Liver (tissue), 7 donors: ENCODE measurements at regions not wholly inside any gene's neighbourhood (a gene's known extent, or its start where the extent isn't known, plus 50 kb on each side); places are given as distances from the start of the nearest gene placed in this dataset.

Experiments
- DNase-seq: peaks from one replicate; pipeline ENCODE4 v3.0.0-alpha.2; 2017; ENCODE audit warnings: low spot score
- H3K27ac ChIP-seq, 2 donors: one replicate each; pipeline ENCODE4 v1.7.0; 2013; ENCODE audit warnings: inconsistent platforms in 2 of 2, low read length in 2 of 2, control low read depth in 1 of 2, low read depth in 1 of 2, mild to moderate bottlenecking in 1 of 2
- H3K27me3 ChIP-seq, 4 donors: one replicate each; pipeline versions ENCODE4 v1.6.1 to v1.7.0; 2013; ENCODE audit warnings: low read length in 3 of 4, inconsistent platforms in 1 of 4, mild to moderate bottlenecking in 1 of 4, moderate library complexity in 1 of 4; ENCODE audit not compliant: control insufficient read depth in 4 of 4, insufficient read depth in 4 of 4
- H3K36me3 ChIP-seq, 4 donors: one replicate each; pipeline versions ENCODE4 v1.6.1 to v1.7.0; 2013; ENCODE audit warnings: low read length in 3 of 4, mild to moderate bottlenecking in 3 of 4, low read depth in 1 of 4, moderate library complexity in 1 of 4; ENCODE audit not compliant: control insufficient read depth in 4 of 4, insufficient read depth in 3 of 4
- H3K4me1 ChIP-seq, 4 donors: one replicate each; pipeline versions ENCODE4 v1.6.1 to v1.7.0; 2013; ENCODE audit warnings: low read length in 3 of 4, mild to moderate bottlenecking in 3 of 4, moderate library complexity in 1 of 4; ENCODE audit not compliant: control insufficient read depth in 4 of 4, insufficient read depth in 4 of 4
- H3K4me3 ChIP-seq, 3 donors: one replicate each; pipeline versions ENCODE4 v1.6.1 to v1.7.0; 2013; ENCODE audit warnings: low read length in 3 of 3, control low read depth in 1 of 3, low read depth in 1 of 3, mild to moderate bottlenecking in 1 of 3
- H3K9ac ChIP-seq, 2 donors: one replicate each; pipeline ENCODE4 v1.7.0; 2013; ENCODE audit warnings: low read length in 2 of 2, mild to moderate bottlenecking in 2 of 2, moderate library complexity in 2 of 2, control low read depth in 1 of 2, low read depth in 1 of 2
- H3K9me3 ChIP-seq, 4 donors: one replicate each; pipeline versions ENCODE4 v1.6.1 to v1.7.0; 2013; ENCODE audit warnings: low read length in 3 of 4; ENCODE audit not compliant: control insufficient read depth in 4 of 4
- EGR1 ChIP-seq, 2 donors: IDR thresholded peaks; 2 replicates each; pipeline ENCODE4 v1.6.1; 2016 to 2018; ENCODE audit warnings: antibody characterized with exemption in 2 of 2, low read depth in 2 of 2
- FOXA1 ChIP-seq: IDR thresholded peaks from 2 replicates; pipeline ENCODE4 v1.6.1; 2016; ENCODE audit warnings: antibody characterized with exemption
- FOXA2 ChIP-seq: IDR thresholded peaks from 2 replicates; pipeline ENCODE4 v1.6.1; 2016; ENCODE audit warnings: antibody characterized with exemption
- GABPA ChIP-seq, 2 donors: IDR thresholded peaks in 1 of 2; conservative IDR thresholded peaks in 1 of 2; 2 replicates each; pipeline ENCODE4 v1.6.1; 2016; ENCODE audit warnings: antibody characterized with exemption in 2 of 2, mild to moderate bottlenecking in 1 of 2, moderate library complexity in 1 of 2
- HNF4A ChIP-seq, 2 donors: conservative IDR thresholded peaks; 2 replicates each; pipeline ENCODE4 v1.6.1; 2016; ENCODE audit warnings: antibody characterized with exemption in 2 of 2, mild to moderate bottlenecking in 2 of 2
- HNF4G ChIP-seq: IDR thresholded peaks from 2 replicates; pipeline ENCODE4 v1.6.1; 2016; ENCODE audit warnings: antibody characterized with exemption
- MAX ChIP-seq: IDR thresholded peaks from 2 replicates; pipeline ENCODE4 v1.6.1; 2016; ENCODE audit warnings: antibody characterized with exemption
- NR2F2 ChIP-seq: IDR thresholded peaks from 2 replicates; pipeline ENCODE4 v1.6.1; 2016; ENCODE audit warnings: antibody characterized with exemption
- RAD21 ChIP-seq, 2 donors: IDR thresholded peaks; 2 replicates each; pipeline ENCODE4 v1.6.1; 2016; ENCODE audit warnings: antibody characterized with exemption in 2 of 2, mild to moderate bottlenecking in 2 of 2
- REST ChIP-seq: IDR thresholded peaks from 2 replicates; pipeline ENCODE4 v1.6.1; 2016; ENCODE audit warnings: antibody characterized with exemption, mild to moderate bottlenecking
- RXRA ChIP-seq, 2 donors: IDR thresholded peaks; 2 replicates each; pipeline ENCODE4 v1.6.1; 2017 to 2018; ENCODE audit warnings: antibody characterized with exemption in 2 of 2, mild to moderate bottlenecking in 1 of 2
- SP1 ChIP-seq: IDR thresholded peaks from 2 replicates; pipeline ENCODE4 v1.6.1; 2018; ENCODE audit warnings: antibody characterized with exemption, mild to moderate bottlenecking
- TAF1 ChIP-seq: conservative IDR thresholded peaks from 2 replicates; pipeline ENCODE4 v1.6.1; 2016; ENCODE audit warnings: antibody characterized with exemption, mild to moderate bottlenecking
- YY1 ChIP-seq: IDR thresholded peaks from 2 replicates; pipeline ENCODE4 v1.6.1; 2016; ENCODE audit warnings: antibody characterized with exemption, mild to moderate bottlenecking
- ZBTB33 ChIP-seq: IDR thresholded peaks from 2 replicates; pipeline ENCODE4 v1.6.1; 2016; ENCODE audit warnings: antibody characterized with exemption
- WGBS: extraction: QIAGEN DNeasy Blood & Tissue Kit; methylation state at CpG from one replicate; pipeline ENCODE4 v1.1.7; 2013; 5-methylcytosine and 5-hydroxymethylcytosine counted together
- TF ChIP-seq, protein P1 (sequence below): IDR thresholded peaks from 2 replicates; pipeline ENCODE4 v1.6.1; 2016; ENCODE audit warnings: antibody characterized with exemption
- donor health status: healthy.
- donor health status: healthy.
- donor health status: healthy.
- donor health status: healthy.

DNA sequence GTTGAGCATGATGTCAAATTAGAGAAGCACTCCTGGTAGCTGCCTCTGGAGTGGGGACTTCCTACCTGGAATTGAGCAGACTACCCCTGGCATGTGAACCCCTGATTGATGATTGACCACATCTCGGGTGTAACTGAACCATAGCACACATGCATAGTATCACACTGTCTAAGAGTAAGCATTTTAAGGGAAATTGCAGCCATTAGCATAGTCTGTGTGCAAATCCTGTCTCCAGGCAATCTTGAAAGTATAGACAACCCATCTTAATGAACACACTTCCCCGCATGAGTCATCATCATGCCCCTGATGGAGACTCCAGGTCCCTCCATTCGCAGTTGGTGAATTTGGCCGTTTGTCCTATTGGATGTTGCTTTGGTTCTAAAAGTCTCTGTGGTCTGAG lies 131.3 kb downstream of the C11orf91 start:
- H3K9me3 ChIP-seq, result peaks cover 0 to 8% (median 2%) of the 10 kb centered on the region in 4 donors
- H3K9ac ChIP-seq, result no peak overlapping the region
- H3K27me3 ChIP-seq, result no peaks in the 10 kb centered on the region
- H3K4me1 ChIP-seq, result no peaks in the 10 kb centered on the region
- no peak overlapping the region for H3K4me3 ChIP-seq
- H3K27ac ChIP-seq, result no peak overlapping the region
- no peaks in the 10 kb centered on the region for H3K36me3 ChIP-seq
- TF ChIP-seq FOXA2, result no peak
- TF ChIP-seq FOXA1, result no peak
- TF ChIP-seq GABPA (IDR thresholded peaks at IDR 0.05 in 1 of 2, conservative IDR thresholded peaks at IDR 0.05 in 1 of 2), result no peak
- no peak for TF ChIP-seq RXRA (IDR thresholded peaks at IDR 0.05)
- TF ChIP-seq EGR1 (IDR thresholded peaks at IDR 0.05; ENCODE audit: low read depth in 2 of 2), result no peak
- no peak for TF ChIP-seq REST
- no peak for TF ChIP-seq HNF4G
- no peak for TF ChIP-seq NR2F2
- TF ChIP-seq SP1, result no peak
- TF ChIP-seq HNF4A (conservative IDR thresholded peaks at IDR 0.05), result no peak
- no peak for TF ChIP-seq TAF1
- no peak for TF ChIP-seq ZBTB33
- WGBS, result 75% methylated on average over 4 of the region's 4 CpGs
- DNase-seq, result no peak

DNA sequence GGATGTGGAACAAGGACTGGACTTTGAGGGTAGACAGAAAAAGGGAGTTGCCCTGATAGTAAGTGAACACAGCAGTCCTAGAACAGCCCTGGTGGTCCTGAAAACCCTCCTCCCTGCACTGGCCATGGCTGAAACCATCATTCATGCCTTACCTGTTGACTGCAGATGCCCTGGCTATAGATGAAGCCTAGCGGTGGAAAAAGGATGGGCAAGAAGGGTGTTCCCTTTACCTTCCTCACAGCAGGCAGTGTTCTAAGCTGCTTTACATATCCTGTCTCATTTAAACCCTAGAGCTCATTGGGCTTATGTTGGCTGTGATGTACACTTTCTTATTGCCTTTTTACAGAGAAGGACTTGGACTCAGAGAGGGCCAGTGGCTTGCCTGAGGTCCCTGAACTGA lies 133.6 kb downstream of the C11orf91 start:
- H3K9me3 ChIP-seq, result no peaks in the 10 kb centered on the region
- no peaks in the 10 kb centered on the region for H3K27me3 ChIP-seq
- H3K9ac ChIP-seq, result no peak overlapping the region
- H3K27ac ChIP-seq, result no peak overlapping the region
- 95% methylated on average over 1 of the region's 1 CpG for WGBS
- H3K36me3 ChIP-seq, result no peaks in the 10 kb centered on the region
- no peaks in the 10 kb centered on the region for H3K4me1 ChIP-seq
- H3K4me3 ChIP-seq, result no peak overlapping the region
- no peak for DNase-seq
- TF ChIP-seq RAD21 (IDR thresholded peaks at IDR 0.05), result no peak
- no peak for TF ChIP-seq SP1
- no peak for TF ChIP-seq RXRA (IDR thresholded peaks at IDR 0.05)
- TF ChIP-seq, protein P1, sequence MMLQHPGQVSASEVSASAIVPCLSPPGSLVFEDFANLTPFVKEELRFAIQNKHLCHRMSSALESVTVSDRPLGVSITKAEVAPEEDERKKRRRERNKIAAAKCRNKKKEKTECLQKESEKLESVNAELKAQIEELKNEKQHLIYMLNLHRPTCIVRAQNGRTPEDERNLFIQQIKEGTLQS, result no peak
- TF ChIP-seq TAF1, result no peak
- no peak for TF ChIP-seq ZBTB33
- no peak for TF ChIP-seq REST
- TF ChIP-seq YY1, result no peak
- no peak for TF ChIP-seq GABPA (IDR thresholded peaks at IDR 0.05 in 1 of 2, conservative IDR thresholded peaks at IDR 0.05 in 1 of 2)
- no peak for TF ChIP-seq FOXA2
- no peak for TF ChIP-seq NR2F2
- TF ChIP-seq MAX, result no peak
- TF ChIP-seq HNF4G, result no peak
